Left ventricle myocardium inferior (tissue), 1 donor: ENCODE measurements at regions not wholly inside any gene's neighbourhood (a gene's known extent, or its start where the extent isn't known, plus 50 kb on each side); places are given as distances from the start of the nearest gene placed in this dataset.

Experiments
- DNase-seq: peaks from one replicate; pipeline ENCODE4 v3.0.0-alpha.2; 2020
- H3K27ac ChIP-seq: fragments of 200-600 bp; replicated peaks from 2 replicates; pipeline ENCODE4 v1.8.0; 2021
- H3K27me3 ChIP-seq: fragments of 200-600 bp; 2 replicates; pipeline ENCODE4 v1.8.0; 2021; ENCODE audit warnings: low read depth
- H3K36me3 ChIP-seq: fragments of 200-600 bp; 2 replicates; pipeline ENCODE4 v1.8.0; 2021
- H3K4me1 ChIP-seq: fragments of 200-600 bp; 2 replicates; pipeline ENCODE4 v1.8.0; 2021
- H3K4me3 ChIP-seq: fragments of 200-600 bp; 2 replicates; pipeline ENCODE4 v1.8.0; 2021; ENCODE audit warnings: mild to moderate bottlenecking, moderate library complexity
- H3K9me3 ChIP-seq: fragments of 200-600 bp; replicated peaks from 2 replicates; pipeline ENCODE4 v1.8.0; 2021
- CTCF ChIP-seq: fragments of 200-600 bp; IDR thresholded peaks from 2 replicates; pipeline ENCODE4 v1.8.0; 2021; ENCODE audit warnings: antibody characterized with exemption, mild to moderate bottlenecking, borderline replicate concordance
- intact Hi-C: fragments of 100-400 bp; cut with micrococcal nuclease; formaldehyde crosslinking; loops from one replicate; pipeline ENCODE4 v1.11.0; 2022
- donor health status: DM: no; HTN: yes; CAD: no; lungs with severe emphysema.

- H3K4me3 ChIP-seq = no peak overlapping the region
- H3K4me1 ChIP-seq = no peaks in the 10 kb centered on the region
- no peak overlapping the region for H3K27ac ChIP-seq
- intact Hi-C loops = no loop called here
- DNase-seq = no peak
- no peaks in the 10 kb centered on the region for H3K27me3 ChIP-seq
- TF ChIP-seq CTCF = no peak
- H3K9me3 ChIP-seq = peaks cover 41% of the 10 kb centered on the region
- H3K36me3 ChIP-seq = no peaks in the 10 kb centered on the region
These were observed 1558.2 kb upstream of the PCDH20 start for GRCh38 chr13:62973804-62974203.

DNA sequence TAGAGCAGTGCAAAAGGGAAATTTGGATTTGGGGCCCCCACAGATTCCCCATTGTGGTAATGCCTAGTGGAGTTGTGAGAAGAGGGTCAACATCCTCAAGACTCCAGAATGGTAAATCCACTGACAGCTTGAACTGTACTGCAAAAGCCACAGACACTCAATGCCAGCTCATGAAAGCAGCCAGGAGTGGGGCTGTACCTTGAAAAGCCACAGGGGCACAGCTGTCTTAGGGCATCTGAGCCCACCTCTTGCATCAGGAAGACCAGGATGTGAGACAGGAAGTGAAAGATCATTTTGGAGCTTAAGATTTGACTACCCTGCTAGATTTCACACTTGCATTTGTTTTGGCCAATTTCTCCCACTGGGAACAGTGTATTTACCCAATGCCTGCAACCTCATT, 1548.9 kb upstream of the PCDH20 start:
- no peaks in the 10 kb centered on the region for H3K4me1 ChIP-seq
- no peak overlapping the region for H3K27ac ChIP-seq
- no peaks in the 10 kb centered on the region for H3K36me3 ChIP-seq
- intact Hi-C loops = no loop called here
- no peaks in the 10 kb centered on the region for H3K27me3 ChIP-seq
- H3K9me3 ChIP-seq = peaks cover 61% of the 10 kb centered on the region
- no peak for TF ChIP-seq CTCF
- no peak for DNase-seq
- no peak overlapping the region for H3K4me3 ChIP-seq

- Histone ChIP-seq H3K4me3 (no peak overlapping the region), H3K27me3 (no peaks in the 10 kb centered on the region), H3K4me1 (no peaks in the 10 kb centered on the region), H3K27ac (no peak overlapping the region), H3K9me3 (peaks cover 35% of the 10 kb centered on the region), H3K36me3 (no peaks in the 10 kb centered on the region)
- no peak for TF ChIP-seq CTCF
- DNase-seq = no peak
- intact Hi-C loops = no loop called here
These were observed 1545.1 kb upstream of the PCDH20 start for GRCh38 chr13:62960723-62961122.

DNA sequence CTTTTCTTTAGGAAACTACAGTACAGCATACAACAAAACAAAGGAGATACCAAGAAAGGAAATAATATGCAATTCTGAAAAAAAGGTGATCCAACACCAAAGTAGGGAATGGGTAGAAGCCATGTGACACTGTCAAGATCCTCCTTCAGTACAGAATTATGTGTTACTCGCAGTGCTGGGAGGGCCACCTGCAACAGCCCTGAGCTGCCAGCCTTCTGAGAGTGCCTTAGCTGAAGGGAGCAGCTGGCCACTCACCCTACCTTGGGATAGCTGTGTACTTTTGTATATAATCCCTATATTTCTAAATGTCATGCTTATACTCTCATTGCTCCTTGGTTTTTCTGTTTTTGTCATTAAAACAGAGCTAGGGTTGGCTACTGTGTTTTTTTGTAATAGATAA, 1518.2 kb upstream of the PCDH20 start:
- no peaks in the 10 kb centered on the region for H3K9me3 ChIP-seq
- no peaks in the 10 kb centered on the region for H3K36me3 ChIP-seq
- intact Hi-C loops = no loop called here
- H3K4me3 ChIP-seq = no peak overlapping the region
- TF ChIP-seq CTCF = no peak
- H3K4me1 ChIP-seq = no peaks in the 10 kb centered on the region
- H3K27me3 ChIP-seq = no peaks in the 10 kb centered on the region
- H3K27ac ChIP-seq = no peak overlapping the region
- no peak for DNase-seq

DNA sequence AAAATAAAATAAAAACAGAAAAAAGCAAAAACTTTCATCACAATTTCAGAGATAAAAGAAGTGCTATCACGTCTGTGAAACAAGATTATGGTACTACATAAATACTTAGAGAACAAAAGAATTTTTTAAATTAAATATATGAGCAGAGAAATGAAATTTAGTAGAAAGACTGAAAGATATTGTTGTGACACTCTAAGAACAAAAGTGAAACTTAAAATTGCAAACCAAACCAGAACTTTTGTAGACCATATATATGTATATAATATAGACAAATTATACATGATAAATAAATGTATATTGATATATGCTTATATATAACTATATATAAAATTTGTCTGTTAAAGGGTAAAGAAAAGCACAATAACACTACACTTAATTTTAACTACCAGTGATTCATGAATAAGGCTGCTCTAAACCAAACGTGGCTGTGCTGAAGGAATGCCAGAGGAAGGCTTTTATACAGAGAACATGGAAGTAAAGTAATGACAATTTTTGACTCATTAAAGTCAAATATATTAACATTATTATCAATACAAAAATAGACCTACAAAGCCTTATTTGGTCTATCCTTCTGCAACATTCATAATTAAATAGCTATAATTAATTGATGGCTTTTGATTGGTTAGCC, 1516.7 kb upstream of the PCDH20 start:
- Histone ChIP-seq H3K36me3 (no peaks in the 10 kb centered on the region), H3K9me3 (peaks cover 9% of the 10 kb centered on the region), H3K27me3 (no peaks in the 10 kb centered on the region), H3K4me1 (no peaks in the 10 kb centered on the region), H3K27ac (no peak overlapping the region), H3K4me3 (no peak overlapping the region)
- intact Hi-C loops = no loop called here
- DNase-seq = no peak
- TF ChIP-seq CTCF = no peak
